Activated naive CD4-positive, alpha-beta T cell treated with anti-CD3 and anti-CD28 coated beads, Interleukin-2, amount 50 U/mL, for 24 hours (primary cell): ENCODE measurements at regions not wholly inside any gene's neighbourhood (a gene's known extent, or its start where the extent isn't known, plus 50 kb on each side); places are given as distances from the start of the nearest gene placed in this dataset.

Experiments
- H3K27ac Mint-ChIP-seq: one replicate; pipeline ENCODE4 v1.8.0; 2021; ENCODE audit warnings: mild to moderate bottlenecking, mixed read lengths
- H3K27me3 Mint-ChIP-seq: one replicate; pipeline ENCODE4 v1.8.0; 2021; ENCODE audit warnings: mixed read lengths
- H3K36me3 Mint-ChIP-seq: one replicate; pipeline ENCODE4 v1.8.0; 2021; ENCODE audit warnings: mixed read lengths
- H3K4me1 Mint-ChIP-seq: one replicate; pipeline ENCODE4 v1.8.0; 2021; ENCODE audit warnings: mixed read lengths
- H3K4me3 Mint-ChIP-seq: one replicate; pipeline ENCODE4 v1.8.0; 2021; ENCODE audit warnings: mild to moderate bottlenecking, mixed read lengths
- H3K9me3 Mint-ChIP-seq: one replicate; pipeline ENCODE4 v1.8.0; 2021; ENCODE audit warnings: mixed read lengths

- Mint-ChIP-seq H3K4me3 (no peak overlapping the region), H3K27me3 (peaks cover 3% of the 10 kb centered on the region), H3K4me1 (no peaks in the 10 kb centered on the region), H3K9me3 (no peaks in the 10 kb centered on the region), H3K36me3 (no peaks in the 10 kb centered on the region), H3K27ac (no peak overlapping the region)
Observed at GRCh38 chr2:16168506-16169264, 228.3 kb downstream of the MYCN start.

- Mint-ChIP-seq H3K4me1 (no peaks in the 10 kb centered on the region), H3K36me3 (no peaks in the 10 kb centered on the region), H3K27ac (no peak overlapping the region), H3K9me3 (no peaks in the 10 kb centered on the region), H3K27me3 (peaks cover 3% of the 10 kb centered on the region), H3K4me3 (no peak overlapping the region)
Observed at GRCh38 chr2:16167870-16168426, 227.6 kb downstream of the MYCN start.

GRCh38 chr2:16167451-16167861 is 227.1 kb downstream of the MYCN start:
- Mint-ChIP-seq H3K9me3 (no peaks in the 10 kb centered on the region), H3K4me1 (no peaks in the 10 kb centered on the region), H3K36me3 (no peaks in the 10 kb centered on the region), H3K4me3 (no peak overlapping the region), H3K27me3 (peaks cover 3% of the 10 kb centered on the region), H3K27ac (no peak overlapping the region)

- H3K27ac Mint-ChIP-seq, result no peak overlapping the region
- H3K4me3 Mint-ChIP-seq, result no peak overlapping the region
- no peaks in the 10 kb centered on the region for H3K4me1 Mint-ChIP-seq
- no peaks in the 10 kb centered on the region for H3K36me3 Mint-ChIP-seq
- no peaks in the 10 kb centered on the region for H3K9me3 Mint-ChIP-seq
- H3K27me3 Mint-ChIP-seq, result peaks cover 3% of the 10 kb centered on the region
Observed at GRCh38 chr2:16166327-16166981, 226.1 kb downstream of the MYCN start.

DNA sequence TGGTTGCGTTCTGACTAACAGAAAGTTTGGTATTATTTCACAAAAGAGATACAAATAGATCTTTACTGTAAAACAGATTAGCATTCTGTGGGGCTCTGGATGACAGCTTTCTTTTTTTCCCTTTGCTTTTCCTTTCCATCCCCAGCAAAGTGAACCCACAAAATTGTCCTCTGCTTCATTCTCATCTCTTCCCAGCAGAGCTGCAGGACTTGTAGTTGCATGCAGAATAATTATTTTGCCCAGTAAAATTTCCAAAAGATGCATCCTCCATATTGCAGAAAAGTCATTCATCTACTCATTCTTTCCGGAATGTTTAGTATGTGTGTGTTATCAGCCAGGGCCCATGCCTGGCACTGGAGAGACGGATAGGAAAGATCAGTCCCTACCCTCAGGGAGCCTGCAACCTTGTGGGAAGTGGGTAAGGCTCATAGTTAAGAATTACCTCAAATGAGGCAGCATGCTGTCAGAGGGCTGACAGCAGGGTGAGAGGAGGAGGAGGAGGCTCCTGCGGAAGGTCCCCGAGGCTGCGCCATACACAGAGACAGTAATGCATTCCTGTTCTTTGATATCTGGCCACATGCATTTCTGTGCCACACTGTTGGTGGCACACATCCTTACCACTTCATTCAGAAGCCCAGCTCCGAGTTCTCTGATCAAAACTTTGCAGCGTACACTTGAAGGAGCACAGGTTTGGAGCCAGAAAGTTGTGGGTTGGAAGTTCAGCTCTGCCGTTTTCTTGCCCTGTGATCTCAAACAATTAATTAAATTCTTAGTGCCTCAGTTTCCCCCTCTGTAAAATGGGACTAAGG is 225.4 kb downstream of the MYCN start:
- no peaks in the 10 kb centered on the region for H3K4me1 Mint-ChIP-seq
- no peaks in the 10 kb centered on the region for H3K9me3 Mint-ChIP-seq
- H3K4me3 Mint-ChIP-seq, result no peak overlapping the region
- H3K27me3 Mint-ChIP-seq, result peaks cover 3% of the 10 kb centered on the region
- no peak overlapping the region for H3K27ac Mint-ChIP-seq
- H3K36me3 Mint-ChIP-seq, result no peaks in the 10 kb centered on the region

DNA sequence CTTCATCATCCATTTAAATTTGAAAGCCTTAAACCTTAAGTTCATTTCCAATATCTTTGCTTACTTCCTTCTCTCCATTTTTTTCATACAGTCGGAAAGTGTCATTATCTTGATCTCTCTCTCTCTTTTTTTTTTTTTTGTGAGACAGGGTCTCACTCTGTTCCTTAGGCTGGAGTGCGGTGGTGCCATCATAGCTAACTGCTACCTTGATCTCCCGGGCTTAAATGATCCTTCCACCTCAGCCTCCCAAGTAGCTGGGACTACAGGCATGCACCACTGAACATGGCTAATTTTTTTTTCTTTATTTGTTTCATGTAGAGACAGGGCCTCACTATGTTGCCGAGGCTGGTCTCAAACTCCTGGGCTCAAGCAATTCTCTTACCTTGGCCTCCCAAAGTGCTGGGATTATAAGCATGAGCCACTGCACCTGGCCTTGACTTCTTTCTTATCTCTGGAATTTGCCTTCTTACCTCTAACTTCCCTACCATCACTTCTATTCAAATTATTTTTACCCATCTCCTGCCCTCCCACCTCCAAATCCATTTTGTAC is 222.2 kb downstream of the MYCN start:
- Mint-ChIP-seq H3K9me3 (no peaks in the 10 kb centered on the region), H3K4me1 (no peaks in the 10 kb centered on the region), H3K27ac (no peak overlapping the region), H3K4me3 (no peak overlapping the region), H3K36me3 (no peaks in the 10 kb centered on the region), H3K27me3 (peaks cover 1% of the 10 kb centered on the region)

- H3K27me3 Mint-ChIP-seq, result peaks cover 1% of the 10 kb centered on the region
- H3K27ac Mint-ChIP-seq, result no peak overlapping the region
- H3K4me3 Mint-ChIP-seq, result no peak overlapping the region
- H3K36me3 Mint-ChIP-seq, result no peaks in the 10 kb centered on the region
- no peaks in the 10 kb centered on the region for H3K4me1 Mint-ChIP-seq
- H3K9me3 Mint-ChIP-seq, result no peaks in the 10 kb centered on the region
Observed at GRCh38 chr2:16161768-16162490, 221.6 kb downstream of the MYCN start.

GRCh38 chr2:16161085-16161565 is 220.8 kb downstream of the MYCN start:
- Mint-ChIP-seq H3K4me1 (no peaks in the 10 kb centered on the region), H3K27me3 (peaks cover 1% of the 10 kb centered on the region), H3K4me3 (no peak overlapping the region), H3K27ac (no peak overlapping the region), H3K36me3 (no peaks in the 10 kb centered on the region), H3K9me3 (no peaks in the 10 kb centered on the region)

- no peaks in the 10 kb centered on the region for H3K9me3 Mint-ChIP-seq
- H3K36me3 Mint-ChIP-seq, result no peaks in the 10 kb centered on the region
- no peak overlapping the region for H3K27ac Mint-ChIP-seq
- H3K27me3 Mint-ChIP-seq, result peaks cover under 1% of the 10 kb centered on the region
- no peaks in the 10 kb centered on the region for H3K4me1 Mint-ChIP-seq
- H3K4me3 Mint-ChIP-seq, result no peak overlapping the region
Observed at GRCh38 chr2:16160281-16161084, 220.1 kb downstream of the MYCN start.

DNA sequence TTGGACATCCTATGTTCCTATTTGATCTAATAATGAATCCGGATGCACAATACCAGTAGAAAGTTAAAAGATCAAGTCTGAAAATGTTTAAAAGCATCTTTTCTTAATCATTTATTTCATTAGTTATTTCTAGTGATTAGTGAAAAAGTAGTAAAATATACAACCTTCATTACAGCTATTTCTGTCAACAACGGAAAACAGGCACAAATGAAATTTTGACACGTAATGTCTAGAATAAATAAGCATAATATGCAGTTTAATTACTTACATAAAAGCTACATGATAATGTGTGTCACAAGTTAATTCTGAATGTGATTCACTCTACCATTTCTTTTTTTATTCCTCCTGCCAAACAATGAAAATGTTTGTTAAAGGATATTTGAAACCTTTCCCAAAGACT is 216.1 kb downstream of the MYCN start:
- H3K36me3 Mint-ChIP-seq, result no peaks in the 10 kb centered on the region
- H3K4me3 Mint-ChIP-seq, result no peak overlapping the region
- H3K9me3 Mint-ChIP-seq, result no peaks in the 10 kb centered on the region
- no peaks in the 10 kb centered on the region for H3K4me1 Mint-ChIP-seq
- no peak overlapping the region for H3K27ac Mint-ChIP-seq
- peaks cover 2% of the 10 kb centered on the region for H3K27me3 Mint-ChIP-seq

- H3K27me3 Mint-ChIP-seq, result peaks cover 2% of the 10 kb centered on the region
- H3K9me3 Mint-ChIP-seq, result no peaks in the 10 kb centered on the region
- no peak overlapping the region for H3K27ac Mint-ChIP-seq
- H3K4me3 Mint-ChIP-seq, result no peak overlapping the region
- H3K4me1 Mint-ChIP-seq, result no peaks in the 10 kb centered on the region
- H3K36me3 Mint-ChIP-seq, result no peaks in the 10 kb centered on the region
Observed at GRCh38 chr2:16155766-16156165, 215.4 kb downstream of the MYCN start.

DNA sequence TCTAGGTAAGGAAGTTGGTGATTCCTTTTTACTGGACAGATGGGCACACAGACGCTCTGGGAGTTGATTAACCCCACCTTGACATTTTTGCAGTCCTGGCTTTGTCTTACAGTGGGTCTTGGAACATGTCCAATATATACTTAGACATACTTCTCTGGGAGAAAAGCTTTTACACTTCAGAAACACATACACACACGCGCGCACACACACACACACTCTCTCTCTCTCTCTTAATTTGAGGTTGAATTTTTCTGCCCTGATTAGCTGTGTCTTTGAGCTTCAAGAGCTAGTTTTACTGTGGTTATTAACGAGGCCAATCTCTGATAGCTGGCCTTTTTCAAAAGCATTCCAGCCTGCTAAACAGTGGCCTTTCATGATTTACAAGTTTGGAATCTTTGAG is 215.0 kb downstream of the MYCN start:
- no peaks in the 10 kb centered on the region for H3K9me3 Mint-ChIP-seq
- no peak overlapping the region for H3K27ac Mint-ChIP-seq
- no peaks in the 10 kb centered on the region for H3K4me1 Mint-ChIP-seq
- peaks cover 2% of the 10 kb centered on the region for H3K27me3 Mint-ChIP-seq
- no peaks in the 10 kb centered on the region for H3K36me3 Mint-ChIP-seq
- no peak overlapping the region for H3K4me3 Mint-ChIP-seq

DNA sequence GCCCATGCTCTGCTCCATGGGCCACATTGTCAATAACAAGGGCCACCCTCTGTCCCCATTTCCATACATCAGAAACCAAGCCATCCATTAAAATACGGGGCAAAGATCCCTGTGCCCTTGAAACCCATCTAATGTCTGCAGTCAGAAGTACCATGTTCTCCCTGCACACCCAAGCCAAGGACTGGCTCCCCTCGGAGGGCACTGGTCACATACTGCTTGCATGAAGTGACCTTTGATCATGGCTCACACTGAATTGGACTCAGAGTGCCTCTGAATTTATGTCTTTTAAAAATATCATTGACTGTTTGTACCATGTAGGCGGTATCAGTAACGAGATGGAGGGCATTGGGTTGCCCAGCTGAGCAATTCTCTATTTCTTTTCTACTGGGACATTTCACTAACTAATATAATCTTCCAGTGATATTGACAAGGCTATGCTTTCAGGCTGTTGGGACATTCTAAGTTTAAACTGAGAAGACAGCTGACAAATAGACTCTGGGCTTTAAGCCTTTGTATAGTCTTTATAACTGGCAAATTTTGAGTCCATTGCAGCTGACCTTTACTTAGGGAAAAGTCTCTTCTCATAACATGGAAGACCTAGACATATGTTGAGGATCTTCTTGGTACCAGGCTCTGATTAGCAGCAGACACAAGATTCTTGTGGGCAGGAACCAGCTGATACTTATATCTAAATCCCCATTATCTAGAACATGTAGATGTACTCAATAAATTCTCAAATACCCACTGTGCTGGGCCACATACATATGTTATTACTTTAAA is 214.3 kb downstream of the MYCN start:
- no peaks in the 10 kb centered on the region for H3K36me3 Mint-ChIP-seq
- H3K4me3 Mint-ChIP-seq, result no peak overlapping the region
- H3K27me3 Mint-ChIP-seq, result peaks cover 2% of the 10 kb centered on the region
- no peaks in the 10 kb centered on the region for H3K4me1 Mint-ChIP-seq
- H3K27ac Mint-ChIP-seq, result no peak overlapping the region
- no peaks in the 10 kb centered on the region for H3K9me3 Mint-ChIP-seq

DNA sequence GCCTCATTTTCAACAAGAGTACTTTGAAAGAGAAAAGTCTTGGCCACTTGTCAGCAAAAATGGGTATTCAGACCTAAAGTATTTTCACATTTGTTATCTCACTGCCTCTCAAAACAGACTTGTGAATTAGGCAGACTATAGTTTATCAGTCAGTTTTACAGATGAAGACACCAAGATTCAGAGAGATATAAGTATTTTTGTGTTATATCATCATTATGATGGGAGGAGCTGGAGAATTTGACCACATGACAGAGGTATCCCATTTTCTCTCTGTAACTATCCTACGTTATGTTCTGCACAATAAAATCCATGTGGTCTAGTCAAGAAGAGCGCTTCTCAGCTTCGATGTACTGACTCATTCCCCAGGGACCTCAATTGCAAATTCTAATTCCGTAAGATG is 213.7 kb downstream of the MYCN start:
- Mint-ChIP-seq H3K27me3 (peaks cover 2% of the 10 kb centered on the region), H3K27ac (no peak overlapping the region), H3K4me1 (no peaks in the 10 kb centered on the region), H3K9me3 (no peaks in the 10 kb centered on the region), H3K36me3 (no peaks in the 10 kb centered on the region), H3K4me3 (no peak overlapping the region)
